WTC11 (cell line): ENCODE measurements at regions not wholly inside any gene's neighbourhood (a gene's known extent, or its start where the extent isn't known, plus 50 kb on each side); places are given as distances from the start of the nearest gene placed in this dataset.

ENCODE experiments used
- ATAC-seq: fragments of 200-7000 bp; cut with Tn5 transposase; 2 replicates; pipeline ENCODE4 v1.10.0; 2021; ENCODE audit warnings: mild to moderate bottlenecking, moderate library complexity
- CTCF ChIA-PET: fragments of 300-600 bp; sonication (Branson Sonifier 250); formaldehyde crosslinking; loops from one replicate; lab custom pipeline; 2021; ENCODE audit warnings: antibody characterized with exemption; lab: Charles Lee
- POLR2A ChIA-PET: fragments of 350-600 bp; sonication (Branson Sonifier 250); formaldehyde crosslinking; loops from one replicate; lab custom pipeline; 2021; ENCODE audit warnings: antibody characterized with exemption; lab: Charles Lee
- DNase-seq: peaks from one replicate; pipeline ENCODE4 v3.0.0; 2021; ENCODE audit warnings: low spot score
- H3K27ac Mint-ChIP-seq: 2 replicates; pipeline ENCODE4 v1.8.0; 2021; ENCODE audit warnings: mixed read lengths
- H3K27me3 Mint-ChIP-seq: 2 replicates; pipeline ENCODE4 v1.8.0; 2021; ENCODE audit warnings: low read depth, mild to moderate bottlenecking, moderate library complexity, mixed read lengths
- H3K36me3 Mint-ChIP-seq: 2 replicates; pipeline ENCODE4 v1.8.0; 2021; ENCODE audit warnings: mixed read lengths
- H3K4me1 Mint-ChIP-seq: 2 replicates; pipeline ENCODE4 v1.8.0; 2022; ENCODE audit warnings: mixed read lengths
- H3K4me3 Mint-ChIP-seq: 2 replicates; pipeline ENCODE4 v1.8.0; 2021; ENCODE audit warnings: mild to moderate bottlenecking, moderate library complexity, mixed read lengths
- H3K9me3 Mint-ChIP-seq: 2 replicates; pipeline ENCODE4 v1.8.0; 2021; ENCODE audit warnings: mixed read lengths
- ATF1 ChIP-seq: sonication (generic); formaldehyde crosslinking; IDR thresholded peaks from 2 replicates; pipeline ENCODE4 v1.8.1; 2023; ENCODE audit warnings: mild to moderate bottlenecking, moderate library complexity, missing genetic modification reagents
- CREM ChIP-seq: sonication (generic); formaldehyde crosslinking; IDR thresholded peaks from 2 replicates; pipeline ENCODE4 v1.8.1; 2022; ENCODE audit warnings: mild to moderate bottlenecking, missing genetic modification reagents, moderate library complexity
- CTCF ChIP-seq: fragments of 200-600 bp; IDR thresholded peaks from 2 replicates; pipeline ENCODE4 v1.8.0; 2022; ENCODE audit warnings: antibody characterized with exemption
- ELF4 ChIP-seq: sonication (generic); formaldehyde crosslinking; IDR thresholded peaks from 2 replicates; pipeline ENCODE4 v1.8.1; 2022; ENCODE audit warnings: low read depth, mild to moderate bottlenecking, moderate library complexity, missing genetic modification reagents
- EMX1 ChIP-seq: fragments of 250-450 bp; sonication (Bioruptor Pico); IDR thresholded peaks from 2 replicates; pipeline ENCODE4 v1.8.0; 2021; ENCODE audit warnings: mild to moderate bottlenecking
- ERG ChIP-seq: fragments of 250-450 bp; sonication (Bioruptor Pico); IDR thresholded peaks from 2 replicates; pipeline ENCODE4 v1.8.0; 2021; ENCODE audit warnings: mild to moderate bottlenecking
- FOXP4 ChIP-seq: sonication (generic); formaldehyde crosslinking; IDR thresholded peaks from 2 replicates; pipeline ENCODE4 v1.8.0; 2022; ENCODE audit warnings: mild to moderate bottlenecking, missing genetic modification reagents
- MXD4 ChIP-seq: fragments of 250-450 bp; sonication (Bioruptor Pico); IDR thresholded peaks from 2 replicates; pipeline ENCODE4 v1.8.0; 2021; ENCODE audit warnings: mild to moderate bottlenecking, moderate library complexity, borderline replicate concordance
- MYBL2 ChIP-seq: sonication (generic); formaldehyde crosslinking; IDR thresholded peaks from 2 replicates; pipeline ENCODE4 v1.8.1; 2023; ENCODE audit warnings: mild to moderate bottlenecking, moderate library complexity, missing genetic modification reagents
- NFATC4 ChIP-seq: fragments of 250-450 bp; sonication (Bioruptor Pico); IDR thresholded peaks from 2 replicates; pipeline ENCODE4 v1.9.0; 2021; ENCODE audit warnings: mild to moderate bottlenecking
- NFE2L1 ChIP-seq: sonication (generic); formaldehyde crosslinking; IDR thresholded peaks from 2 replicates; pipeline ENCODE4 v1.8.1; 2023; ENCODE audit warnings: missing genetic modification reagents
- NR1H2 ChIP-seq: sonication (generic); formaldehyde crosslinking; IDR thresholded peaks from 2 replicates; pipeline ENCODE4 v1.9.0; 2021; ENCODE audit warnings: mild to moderate bottlenecking, moderate library complexity, missing genetic modification reagents
- PRRX2 ChIP-seq: fragments of 250-450 bp; sonication (Bioruptor Pico); IDR thresholded peaks from 2 replicates; pipeline ENCODE4 v1.8.0; 2021; ENCODE audit warnings: mild to moderate bottlenecking
- RELA ChIP-seq: sonication (generic); formaldehyde crosslinking; IDR thresholded peaks from 2 replicates; pipeline ENCODE4 v1.8.1; 2022; ENCODE audit warnings: missing genetic modification reagents, mild to moderate bottlenecking, borderline replicate concordance
- SOX15 ChIP-seq: fragments of 250-450 bp; sonication (Bioruptor Pico); IDR thresholded peaks from 2 replicates; pipeline ENCODE4 v1.9.0; 2021; ENCODE audit warnings: mild to moderate bottlenecking
- SP1 ChIP-seq: sonication (generic); formaldehyde crosslinking; conservative IDR thresholded peaks from 2 replicates; pipeline ENCODE4 v1.8.1; 2022; ENCODE audit warnings: missing genetic modification reagents
- STAT6 ChIP-seq: sonication (generic); formaldehyde crosslinking; conservative IDR thresholded peaks from 2 replicates; pipeline ENCODE4 v1.8.1; 2023; ENCODE audit warnings: mild to moderate bottlenecking, low read depth, missing genetic modification reagents, moderate library complexity
- ZNF121 ChIP-seq: sonication (generic); formaldehyde crosslinking; IDR thresholded peaks from 2 replicates; pipeline ENCODE4 v1.8.0; 2023; ENCODE audit warnings: missing genetic modification reagents
- ZNF281 ChIP-seq: sonication (generic); formaldehyde crosslinking; IDR thresholded peaks from 2 replicates; pipeline ENCODE4 v1.8.0; 2023; ENCODE audit warnings: mild to moderate bottlenecking, missing genetic modification reagents
- ZNF317 ChIP-seq: sonication (generic); formaldehyde crosslinking; IDR thresholded peaks from 2 replicates; pipeline ENCODE4 v1.8.1; 2023; ENCODE audit warnings: low read depth, mild to moderate bottlenecking, moderate library complexity, missing genetic modification reagents, borderline replicate concordance

DNA sequence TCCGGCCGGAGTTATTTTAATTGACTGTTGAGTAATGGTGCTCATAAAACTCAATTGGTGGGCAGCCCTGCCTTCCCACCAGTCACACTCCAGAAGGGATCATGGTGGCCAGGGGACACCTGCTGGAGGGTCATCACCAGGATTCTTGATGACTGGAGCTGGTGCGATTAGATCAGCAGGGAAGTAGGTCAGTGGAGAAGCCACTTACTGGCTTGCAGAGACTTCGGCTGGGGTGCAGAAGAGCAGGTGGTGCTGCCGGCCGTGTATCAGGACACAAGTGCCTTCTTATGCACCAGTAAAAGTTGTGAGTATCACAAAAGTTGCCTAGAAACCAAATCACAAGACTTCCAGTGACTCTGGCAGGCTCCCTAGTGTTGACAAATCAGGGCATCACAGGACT is 82.6 kb upstream of the CHCHD3 start:
- ATAC-seq, result no peak
- DNase-seq, result no peak
- Mint-ChIP-seq H3K27me3 (no peaks in the 10 kb centered on the region), H3K4me3 (no peak overlapping the region), H3K9me3 (no peaks in the 10 kb centered on the region), H3K36me3 (no peaks in the 10 kb centered on the region), H3K27ac (no peak overlapping the region), H3K4me1 (peaks cover 20% of the 10 kb centered on the region)
- CTCF ChIA-PET, result interaction anchor here (1.2 kb wide), 1 partner anchor 8 kb away, joined by 3 read pairs; no protein-coding TSS in a partner anchor
- POLR2A ChIA-PET, result interaction anchor here (1.4 kb wide), 1 partner anchor 21 kb away, joined by 4 read pairs; no protein-coding TSS in a partner anchor
- TF ChIP-seq FOXP4, result no peak
- no peak for TF ChIP-seq ATF1 (CRISPR knock-in tag)
- no peak for TF ChIP-seq NR1H2
- TF ChIP-seq SP1 (CRISPR knock-in tag), result no peak
- TF ChIP-seq ZNF281 (CRISPR knock-in tag), result no peak
- TF ChIP-seq ERG (CRISPR knock-in tag), result no peak
- no peak for TF ChIP-seq CTCF
- no peak for TF ChIP-seq NFE2L1
- no peak for TF ChIP-seq MYBL2

GRCh38 chr7:133165001-133165400 is 83.1 kb upstream of the CHCHD3 start:
- no peaks in the 10 kb centered on the region for H3K36me3 Mint-ChIP-seq
- no peaks in the 10 kb centered on the region for H3K27me3 Mint-ChIP-seq
- POLR2A ChIA-PET, result interaction anchor here (1.4 kb wide), 1 partner anchor 21 kb away, joined by 4 read pairs; no protein-coding TSS in a partner anchor
- no peak for DNase-seq
- TF ChIP-seq ZNF121 (CRISPR knock-in tag), result no peak
- no peak for TF ChIP-seq SP1 (CRISPR knock-in tag)
- TF ChIP-seq PRRX2 (CRISPR knock-in tag), result no peak
- TF ChIP-seq RELA (CRISPR knock-in tag), result no peak
- TF ChIP-seq SOX15 (CRISPR knock-in tag), result no peak
- no peak for TF ChIP-seq NR1H2
- TF ChIP-seq NFATC4 (CRISPR knock-in tag), result no peak
- TF ChIP-seq CREM (CRISPR knock-in tag), result no peak
- TF ChIP-seq ELF4 (CRISPR knock-in tag), result no peak
- TF ChIP-seq STAT6 (CRISPR knock-in tag), result no peak
- no peak for TF ChIP-seq EMX1
- TF ChIP-seq MXD4, result no peak
- TF ChIP-seq ZNF317 (CRISPR knock-in tag), result no peak
- peaks cover 24% of the 10 kb centered on the region for H3K4me1 Mint-ChIP-seq
- ATAC-seq, result no peak
- CTCF ChIA-PET, result interaction anchor here (1.2 kb wide), 1 partner anchor 8 kb away, joined by 3 read pairs; no protein-coding TSS in a partner anchor
- H3K9me3 Mint-ChIP-seq, result no peaks in the 10 kb centered on the region
- no peak overlapping the region for H3K27ac Mint-ChIP-seq
- H3K4me3 Mint-ChIP-seq, result no peak overlapping the region
